ENCODE measurements at regions not wholly inside any gene's neighbourhood (a gene's known extent, or its start where the extent isn't known, plus 50 kb on each side); places are given as distances from the start of the nearest gene placed in this dataset.

- TF ChIP-seq POLR2A (IDR thresholded peaks at IDR 0.05): no peak
- TF ChIP-seq, protein P1, sequence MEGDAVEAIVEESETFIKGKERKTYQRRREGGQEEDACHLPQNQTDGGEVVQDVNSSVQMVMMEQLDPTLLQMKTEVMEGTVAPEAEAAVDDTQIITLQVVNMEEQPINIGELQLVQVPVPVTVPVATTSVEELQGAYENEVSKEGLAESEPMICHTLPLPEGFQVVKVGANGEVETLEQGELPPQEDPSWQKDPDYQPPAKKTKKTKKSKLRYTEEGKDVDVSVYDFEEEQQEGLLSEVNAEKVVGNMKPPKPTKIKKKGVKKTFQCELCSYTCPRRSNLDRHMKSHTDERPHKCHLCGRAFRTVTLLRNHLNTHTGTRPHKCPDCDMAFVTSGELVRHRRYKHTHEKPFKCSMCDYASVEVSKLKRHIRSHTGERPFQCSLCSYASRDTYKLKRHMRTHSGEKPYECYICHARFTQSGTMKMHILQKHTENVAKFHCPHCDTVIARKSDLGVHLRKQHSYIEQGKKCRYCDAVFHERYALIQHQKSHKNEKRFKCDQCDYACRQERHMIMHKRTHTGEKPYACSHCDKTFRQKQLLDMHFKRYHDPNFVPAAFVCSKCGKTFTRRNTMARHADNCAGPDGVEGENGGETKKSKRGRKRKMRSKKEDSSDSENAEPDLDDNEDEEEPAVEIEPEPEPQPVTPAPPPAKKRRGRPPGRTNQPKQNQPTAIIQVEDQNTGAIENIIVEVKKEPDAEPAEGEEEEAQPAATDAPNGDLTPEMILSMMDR (IDR thresholded peaks at IDR 0.05): no peak
Measured at GRCh38 chr17:34739386-34739785, 160.0 kb downstream of the TMEM132E start.
